GM18907 (cell line): ENCODE measurements at regions not wholly inside any gene's neighbourhood (a gene's known extent, or its start where the extent isn't known, plus 50 kb on each side); places are given as distances from the start of the nearest gene placed in this dataset.

Experiments
- ATAC-seq: cut with Tn5 transposase; IDR thresholded peaks from one replicate; pipeline ENCODE4 v1.9.1; 2021; ENCODE audit warnings: mild to moderate bottlenecking, moderate library complexity; ENCODE audit not compliant: unreplicated experiment

DNA sequence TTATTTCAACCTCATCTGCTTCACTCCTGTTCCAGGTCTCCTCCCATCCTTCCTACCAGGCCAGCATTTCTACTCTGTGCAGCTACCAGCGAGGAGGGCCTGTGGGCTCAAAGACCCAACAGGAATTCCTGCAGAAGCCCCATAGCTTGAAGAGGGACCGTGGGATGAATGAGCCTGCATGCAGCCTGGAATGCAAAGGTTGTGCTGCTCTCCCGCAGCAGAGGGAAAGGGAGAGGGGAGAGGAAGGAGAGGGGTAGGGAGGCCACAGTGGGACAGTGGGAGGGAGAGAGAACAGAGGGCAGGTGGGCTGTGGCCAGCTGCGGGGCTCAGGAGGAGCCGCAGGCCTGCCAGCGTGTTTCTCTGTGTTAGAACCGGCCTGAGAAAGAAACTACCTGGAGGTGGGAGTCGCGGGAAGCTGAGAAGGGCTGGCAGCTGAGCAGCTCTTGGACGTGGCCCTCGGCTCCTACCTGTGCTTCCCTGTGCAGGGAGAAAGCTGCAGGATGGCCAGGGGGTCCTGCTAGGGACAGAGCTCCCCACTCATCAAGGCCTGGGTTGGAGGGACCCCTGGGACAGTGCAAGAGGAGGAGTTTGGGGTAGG is 66.1 kb upstream of the MLN start:
- no peak for ATAC-seq

DNA sequence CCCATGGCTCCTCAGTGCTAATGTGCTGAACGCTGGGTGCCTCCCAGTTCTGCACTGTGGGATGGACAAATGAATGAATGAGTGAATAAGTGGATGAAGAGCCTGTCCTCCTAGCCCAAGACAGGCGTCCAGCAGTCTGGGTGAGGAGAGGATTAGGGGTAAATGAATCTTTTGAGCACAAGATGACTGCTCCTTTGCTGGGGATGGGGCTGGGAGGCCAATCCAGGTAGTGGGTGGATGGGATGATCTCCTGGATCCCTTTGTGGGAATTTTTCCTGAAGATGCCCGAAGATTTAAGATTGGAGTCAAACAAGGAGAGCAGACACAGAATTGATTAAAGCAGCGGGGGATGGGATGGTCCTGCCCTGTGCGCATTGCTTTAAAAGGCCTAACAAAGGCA is 65.3 kb upstream of the MLN start:
- ATAC-seq = no peak

DNA sequence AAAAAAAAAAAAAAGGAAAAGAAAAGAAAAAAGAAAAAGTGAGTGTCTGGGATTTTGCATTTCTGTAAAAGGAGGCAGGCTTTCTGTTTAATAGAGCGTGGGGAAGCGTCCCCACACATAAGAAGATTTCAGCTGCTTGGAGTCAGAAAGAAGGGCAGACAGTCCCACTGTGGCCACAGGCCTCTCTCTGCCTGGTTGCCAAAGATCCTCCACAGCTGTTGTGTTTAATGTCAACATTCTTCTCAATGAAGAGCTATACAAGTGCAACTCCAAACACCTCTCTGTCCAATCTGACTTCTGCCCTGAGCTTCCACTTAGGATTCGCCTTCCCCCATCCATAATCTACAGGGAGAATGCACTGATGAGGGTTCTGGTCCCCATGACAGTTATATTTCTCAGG is 64.3 kb upstream of the MLN start:
- ATAC-seq = no peak

DNA sequence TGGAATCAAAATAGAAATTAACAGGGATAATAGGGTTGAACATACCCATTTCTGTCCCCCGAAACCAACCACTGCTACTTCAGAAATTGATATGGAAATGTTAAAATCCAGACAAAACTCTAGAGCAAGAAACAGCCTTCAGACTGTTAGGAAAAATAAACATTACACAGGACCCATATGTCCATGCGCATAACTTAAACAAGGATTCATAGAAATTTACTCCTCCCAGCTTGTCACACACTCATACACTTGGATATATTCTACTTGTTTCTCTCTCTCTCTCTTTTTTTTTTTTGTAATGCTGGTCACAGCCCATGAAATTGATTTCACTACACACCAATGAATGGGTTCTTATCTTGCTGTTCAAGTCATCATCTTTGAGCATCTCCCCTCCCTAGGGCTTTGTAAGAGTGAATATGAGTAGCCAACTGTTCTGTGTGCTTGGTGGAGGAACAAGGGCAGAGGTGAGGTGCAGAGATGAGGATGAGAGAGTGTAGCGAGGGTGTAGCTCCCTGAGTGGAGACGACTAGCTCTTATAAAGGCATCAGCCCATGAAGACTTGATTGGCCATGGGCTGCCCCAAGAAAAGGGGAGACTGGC is 61.8 kb upstream of the MLN start:
- ATAC-seq = no peak

DNA sequence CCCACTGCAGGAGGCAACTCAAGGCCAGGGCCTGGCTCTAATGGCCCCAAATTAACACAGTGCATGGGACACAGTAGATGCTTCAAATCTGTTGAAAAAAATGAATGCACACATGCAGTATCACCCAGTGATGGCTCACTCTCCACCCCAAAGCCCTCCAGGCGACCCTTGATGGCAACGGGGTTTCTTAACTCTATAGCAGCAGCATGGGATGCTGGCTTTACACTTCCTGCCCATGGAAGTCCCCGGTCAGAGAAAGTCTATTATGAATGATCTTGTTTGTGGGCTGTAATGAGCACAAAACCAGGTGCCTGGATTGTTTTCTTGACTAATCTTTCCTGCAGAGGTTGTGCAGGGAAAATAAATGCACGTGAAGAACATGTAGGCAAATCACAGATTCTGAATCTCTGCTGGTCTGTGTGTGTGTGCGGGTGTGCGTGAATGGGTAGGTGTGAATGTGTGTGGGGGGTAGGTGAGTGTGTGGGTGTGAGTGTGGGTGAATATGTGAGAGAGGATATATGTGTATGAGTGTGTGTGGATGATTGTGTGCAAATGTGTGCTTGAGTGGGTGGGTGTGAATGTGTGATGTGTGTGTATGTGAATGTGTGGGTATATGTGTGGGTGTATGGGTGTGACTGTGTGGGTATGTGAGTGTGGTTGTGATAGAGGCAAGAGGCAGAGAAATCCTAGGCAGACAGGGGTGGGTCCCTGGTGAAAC is 60.1 kb upstream of the MLN start:
- ATAC-seq = no peak

DNA sequence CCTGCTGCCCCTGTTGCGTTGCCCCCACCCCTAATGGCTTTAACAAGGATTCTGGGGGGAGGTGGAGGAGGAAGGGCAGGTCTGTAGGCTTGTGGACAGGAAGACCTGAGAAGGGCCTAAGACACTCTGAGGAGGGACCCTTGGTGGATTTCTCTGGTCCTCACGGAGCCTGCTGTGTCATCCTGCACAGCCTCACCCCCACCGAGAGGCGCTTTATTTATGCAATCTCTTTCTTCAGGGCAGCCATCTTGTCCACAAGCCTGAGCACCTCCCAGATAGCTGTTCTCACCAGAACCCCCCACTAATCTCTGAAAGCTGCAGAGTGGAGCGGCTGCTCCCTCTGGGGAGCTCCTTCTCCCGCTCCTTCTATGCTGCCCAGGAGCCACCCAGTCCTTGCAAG is 59.3 kb upstream of the MLN start:
- no peak for ATAC-seq

DNA sequence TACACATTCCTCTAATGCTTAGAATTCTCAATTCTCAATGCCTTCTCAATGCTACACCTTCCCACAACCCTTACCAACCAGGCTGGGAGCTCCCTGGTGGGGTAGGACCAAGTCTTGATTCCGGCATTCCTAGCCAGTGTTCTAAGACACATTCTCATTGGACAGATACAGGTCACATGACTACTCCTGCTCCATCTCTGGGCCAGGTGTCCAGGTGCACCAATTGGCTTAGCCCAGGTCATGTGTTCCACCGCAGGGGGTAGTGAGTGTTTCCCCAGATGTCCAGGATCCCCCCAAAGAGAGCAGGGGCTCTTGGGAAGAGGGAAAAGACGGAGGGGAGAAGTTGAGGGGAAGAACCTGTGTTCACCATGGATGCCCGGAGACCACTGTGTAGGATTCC is 58.7 kb upstream of the MLN start:
- no peak for ATAC-seq

DNA sequence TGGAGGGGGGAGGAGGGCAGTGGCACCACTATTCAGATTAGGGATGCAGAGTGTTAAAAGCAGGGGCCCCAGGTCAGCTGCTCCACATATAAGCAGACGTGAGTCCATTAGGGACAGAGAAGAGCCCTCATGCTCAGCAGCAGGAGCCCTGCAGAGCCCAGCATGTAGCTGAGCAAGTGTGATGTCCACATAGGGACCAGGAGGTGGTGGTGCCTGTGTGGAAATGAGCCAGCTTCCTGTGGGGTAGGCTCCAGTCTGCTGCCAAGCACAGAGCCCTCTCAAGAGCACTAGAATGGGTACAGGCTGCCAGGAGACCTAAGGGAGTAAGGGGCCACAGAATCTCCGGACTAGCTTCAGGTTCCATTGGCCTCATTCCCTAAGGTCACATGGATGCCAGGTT is 57.9 kb upstream of the MLN start:
- ATAC-seq = no peak

DNA sequence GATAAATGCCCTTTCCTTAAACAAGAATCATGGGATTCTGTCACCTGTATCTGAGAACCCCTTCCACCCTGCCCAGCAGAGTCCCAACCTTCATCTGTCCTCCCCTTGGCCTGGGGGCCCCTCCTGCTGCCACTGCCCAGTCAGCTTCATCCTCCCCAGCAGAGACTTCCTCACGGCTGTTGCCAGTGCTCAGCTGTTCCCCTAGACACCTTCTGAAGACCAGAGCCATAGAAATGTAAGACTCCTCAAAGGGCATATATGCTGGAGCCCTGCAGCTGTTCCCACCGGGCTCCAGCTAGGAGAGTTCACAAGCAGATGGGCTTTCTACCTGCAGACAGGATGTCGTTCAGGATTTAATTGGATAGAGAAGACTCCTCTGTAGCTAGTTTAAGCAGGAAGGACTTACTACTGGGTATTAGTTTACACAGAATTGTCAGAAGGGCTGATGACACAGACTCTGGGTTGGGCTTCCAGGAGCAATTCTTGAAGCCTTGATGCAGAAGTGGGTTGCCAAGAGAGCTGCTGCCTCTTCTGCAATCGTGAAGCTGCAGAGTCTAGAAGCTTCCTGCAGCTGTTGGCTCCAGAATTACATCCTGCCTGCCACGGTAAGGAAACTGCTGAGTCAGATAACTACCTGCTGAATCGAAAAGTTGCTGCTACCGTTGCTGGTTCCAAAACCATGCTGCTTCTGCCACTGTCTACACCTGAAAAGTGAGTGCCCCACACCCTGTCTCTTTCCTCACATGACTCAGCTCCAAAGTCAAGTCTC is 57.1 kb upstream of the MLN start:
- ATAC-seq = no peak

DNA sequence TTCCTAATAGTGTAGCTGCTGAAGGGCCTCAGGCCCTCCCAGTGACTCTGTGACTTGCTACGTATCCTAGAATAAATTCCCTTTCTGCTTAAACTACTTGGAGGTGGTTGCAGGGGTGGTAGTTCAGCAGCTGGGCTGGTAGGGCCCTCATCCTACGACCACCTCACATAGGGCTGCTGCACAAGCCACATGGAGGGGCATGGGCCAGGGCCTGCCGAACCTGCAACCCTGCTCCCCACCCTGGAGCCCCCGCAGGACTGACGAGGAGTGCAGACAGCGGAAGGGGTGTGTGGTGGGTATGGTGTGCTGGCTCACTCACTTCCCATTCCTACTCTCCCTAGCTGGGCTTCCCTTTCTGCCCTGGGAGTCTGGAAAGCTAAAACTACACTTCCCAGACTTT is 56.2 kb upstream of the MLN start:
- ATAC-seq = no peak

DNA sequence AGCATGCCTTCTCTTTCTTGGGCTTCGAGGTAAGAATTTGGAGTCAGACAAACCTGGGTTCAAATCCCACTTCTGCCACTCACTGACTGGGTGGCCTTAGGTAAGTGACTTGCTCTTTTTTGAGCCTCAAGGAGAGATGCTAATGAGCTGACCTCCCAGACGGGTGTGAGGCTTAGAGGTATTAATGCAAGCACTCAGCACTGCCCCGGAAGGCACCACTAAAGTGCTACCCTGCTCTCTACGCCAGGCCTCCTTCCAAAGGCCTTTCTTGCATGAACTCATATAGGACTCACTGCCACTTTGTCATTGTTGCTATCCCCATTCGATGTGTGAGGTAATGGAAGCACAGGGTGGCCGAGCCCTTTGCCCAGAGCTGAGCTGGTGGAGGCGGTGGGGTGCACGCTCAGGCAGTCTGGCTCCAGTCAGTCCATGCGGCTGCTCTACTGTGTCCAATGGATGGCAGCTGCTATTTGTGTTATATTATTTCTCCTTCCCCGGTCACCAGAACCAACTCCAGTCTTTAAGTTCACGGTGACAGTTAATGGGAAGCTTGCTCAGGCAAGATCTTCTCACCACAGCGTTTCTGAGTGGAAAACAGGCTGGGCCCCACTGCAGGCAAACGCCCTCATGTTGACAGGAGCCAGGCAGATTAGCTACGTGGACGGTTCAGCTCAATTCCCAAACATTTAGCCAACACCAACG is 55.2 kb upstream of the MLN start:
- ATAC-seq = no peak

DNA sequence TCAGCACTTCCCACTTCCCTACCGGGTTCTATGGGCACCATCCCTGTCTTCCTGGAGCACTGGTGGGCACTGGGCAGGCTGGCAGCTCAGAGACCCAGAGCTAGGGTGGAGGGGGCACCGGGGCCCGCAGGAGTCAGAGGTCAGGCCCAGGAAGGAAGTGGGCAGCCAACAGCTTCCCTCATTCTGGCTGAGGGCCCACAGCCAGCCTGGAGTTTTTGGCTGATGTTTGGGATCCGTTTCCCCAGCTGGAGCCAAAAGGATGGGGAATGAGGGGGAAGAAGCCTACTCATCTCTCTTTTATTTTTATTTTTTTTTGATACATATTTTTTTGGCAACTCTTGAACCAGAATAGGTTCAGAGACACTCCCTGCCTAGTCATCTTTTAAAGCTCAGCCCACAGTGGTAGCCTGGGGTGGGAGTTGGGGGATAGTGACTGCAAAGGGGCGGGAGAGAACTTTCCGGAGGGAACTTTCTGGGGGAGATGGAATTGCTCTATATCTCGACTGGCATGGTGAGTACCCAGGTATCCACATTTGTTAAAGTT is 54.2 kb upstream of the MLN start:
- no peak for ATAC-seq

DNA sequence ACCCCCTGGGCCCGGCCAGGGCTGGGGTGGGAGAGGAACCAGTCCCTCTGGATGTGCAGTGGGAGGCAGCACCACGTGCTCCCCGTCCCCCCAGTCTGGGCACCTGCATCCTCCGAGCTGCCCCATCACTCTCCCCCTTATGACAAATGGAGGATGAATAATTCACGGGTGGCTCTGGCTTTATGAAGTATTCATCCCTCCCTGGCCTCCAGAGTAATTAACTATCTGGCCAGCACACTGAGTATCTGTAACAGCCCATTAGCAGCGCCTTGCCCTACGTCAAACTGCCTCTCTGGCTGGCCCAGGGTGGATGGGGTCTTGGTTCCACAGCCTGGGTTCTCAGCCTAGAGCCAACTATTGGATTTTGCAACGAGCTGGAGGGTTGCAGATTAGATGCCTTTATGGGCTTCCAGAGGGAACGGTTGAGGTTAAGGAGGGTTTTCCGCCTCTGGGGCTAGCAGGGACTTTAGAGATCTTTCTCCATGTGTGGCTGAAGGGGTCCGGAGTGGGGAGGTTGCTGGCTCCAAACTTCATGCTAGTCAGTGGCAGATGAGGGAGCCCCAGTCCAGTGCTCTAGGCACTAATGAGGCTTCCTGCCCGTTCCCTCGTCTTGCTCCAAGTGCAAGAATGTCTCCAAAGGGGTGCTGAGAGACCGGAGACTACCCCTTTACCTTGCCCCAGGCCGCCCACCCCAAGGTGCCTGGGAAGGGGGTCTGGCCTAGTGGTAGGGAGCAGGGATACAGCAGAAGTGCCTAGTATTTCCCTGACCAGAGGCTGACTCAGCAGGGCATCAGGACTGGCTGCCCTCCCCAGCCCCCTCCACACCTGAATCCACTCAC is 53.5 kb upstream of the MLN start:
- no peak for ATAC-seq

DNA sequence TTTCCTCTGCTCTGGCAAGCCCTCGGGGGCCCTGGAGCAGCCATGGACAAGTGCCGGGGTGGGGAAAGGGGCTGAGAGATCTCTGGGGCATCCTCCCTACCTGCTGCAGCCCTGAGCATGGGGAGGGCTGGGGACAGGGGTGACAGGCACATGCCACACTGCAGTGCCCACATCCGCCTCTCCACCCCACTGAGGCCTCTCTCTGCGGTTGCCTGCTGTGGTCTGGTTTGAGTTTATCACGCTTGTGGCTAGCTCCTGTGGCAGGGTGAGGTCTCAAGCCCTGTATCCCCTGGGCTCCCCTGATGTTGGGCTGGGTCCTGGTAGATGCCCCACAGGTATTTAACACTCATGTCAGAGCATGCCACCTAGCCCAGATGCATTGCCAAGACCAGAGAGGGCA is 52.9 kb upstream of the MLN start:
- peak; percentile 70 for ATAC-seq

DNA sequence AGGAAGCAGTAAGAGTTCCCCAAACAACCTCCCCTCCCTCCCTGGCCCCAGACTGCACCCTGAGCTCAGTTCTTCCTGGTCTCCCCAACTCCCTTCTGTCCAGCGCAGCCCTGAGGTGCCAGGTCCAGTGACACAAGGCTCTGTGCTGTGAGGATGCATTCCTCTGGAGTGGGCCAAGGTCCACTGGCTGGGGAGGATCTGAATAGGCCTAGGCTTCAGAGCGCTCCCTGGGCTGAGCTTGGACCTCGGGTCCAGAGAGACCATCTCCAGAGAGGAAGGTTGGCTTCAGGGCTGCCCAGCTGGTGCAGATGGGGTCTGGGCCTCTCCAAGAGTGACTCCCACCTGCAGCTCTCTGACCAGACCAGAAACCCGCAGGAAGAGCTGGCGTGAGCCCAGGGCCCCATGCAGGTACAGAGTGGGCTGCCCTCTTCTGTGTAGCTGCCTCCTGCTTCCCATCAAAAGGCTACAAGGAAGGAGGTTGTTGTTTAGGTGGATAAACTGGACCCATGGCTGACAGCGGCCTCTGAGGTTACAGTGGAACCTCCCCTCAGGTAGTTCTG is 52.3 kb upstream of the MLN start:
- ATAC-seq = peak; percentile 6

DNA sequence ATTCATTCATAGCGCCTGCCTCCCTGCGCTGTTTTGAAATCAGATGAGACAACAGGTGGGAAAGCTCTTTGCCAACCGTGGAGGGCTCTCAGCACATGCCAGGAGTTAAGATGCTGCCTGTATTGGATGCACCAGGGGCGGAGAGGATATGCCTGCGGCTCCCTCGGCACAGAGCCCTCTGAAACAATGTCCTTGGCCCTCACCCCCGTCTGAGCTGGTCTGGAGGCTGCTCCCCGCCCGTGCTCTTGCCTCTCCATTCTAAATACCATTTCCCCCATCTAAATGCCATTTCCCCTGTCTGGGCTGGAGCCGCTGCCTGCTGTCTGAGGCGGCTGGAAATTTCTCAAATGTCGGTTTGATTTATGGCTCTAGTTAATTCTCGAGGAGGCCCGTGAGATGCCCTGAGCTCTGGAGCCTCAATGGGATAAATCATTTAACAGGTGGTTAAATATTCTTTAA is 50.8 kb upstream of the MLN start:
- no peak for ATAC-seq

DNA sequence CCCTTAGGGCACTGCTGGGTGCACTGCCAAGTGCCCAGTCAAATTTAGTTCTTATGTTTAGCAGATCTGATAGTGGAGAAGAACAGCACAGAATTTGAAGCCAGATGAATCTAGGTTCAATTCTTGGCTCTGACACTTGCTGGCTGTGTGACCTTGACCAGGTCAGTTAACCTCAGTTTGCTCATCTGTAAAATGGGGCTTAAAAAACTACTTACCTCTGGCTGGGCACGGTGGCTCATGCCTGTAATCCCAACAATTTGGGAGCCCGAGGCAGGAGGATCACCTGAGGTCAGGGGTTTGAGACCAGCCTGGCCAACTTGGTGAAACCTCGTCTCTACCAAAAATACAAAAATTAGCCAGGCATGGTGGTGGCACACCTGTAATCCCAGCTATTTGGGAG is 49.9 kb upstream of the MLN start:
- no peak for ATAC-seq
